HPDE6-E6E7 (cell line): ENCODE measurements at regions not wholly inside any gene's neighbourhood (a gene's known extent, or its start where the extent isn't known, plus 50 kb on each side); places are given as distances from the start of the nearest gene placed in this dataset.

ENCODE experiments used
- DNase-seq: peaks from one replicate; pipeline ENCODE4 v3.0.0; 2011; ENCODE audit warnings: missing footprints; ENCODE audit errors: extremely low spot score

DNA sequence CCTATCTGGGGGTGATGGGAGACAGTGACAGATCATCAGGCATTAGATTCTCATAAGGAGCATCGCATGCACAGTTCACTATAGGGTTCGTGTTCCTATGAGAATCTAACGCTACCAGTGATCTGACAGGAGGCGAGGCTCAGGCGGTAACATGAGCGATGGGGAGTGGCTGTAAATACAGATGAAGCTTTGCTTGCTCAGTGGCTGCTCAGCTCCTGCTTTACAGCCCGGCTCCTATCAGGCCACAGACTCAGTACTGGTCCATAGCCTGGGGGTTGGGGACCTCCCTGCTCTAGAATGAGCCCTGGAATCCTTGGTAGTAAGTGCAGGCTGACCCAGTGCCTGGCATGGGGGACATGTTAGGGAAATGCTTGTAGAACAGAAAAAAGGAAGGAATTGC lies 426.0 kb downstream of the TYW1 start:
- no peak for DNase-seq

DNA sequence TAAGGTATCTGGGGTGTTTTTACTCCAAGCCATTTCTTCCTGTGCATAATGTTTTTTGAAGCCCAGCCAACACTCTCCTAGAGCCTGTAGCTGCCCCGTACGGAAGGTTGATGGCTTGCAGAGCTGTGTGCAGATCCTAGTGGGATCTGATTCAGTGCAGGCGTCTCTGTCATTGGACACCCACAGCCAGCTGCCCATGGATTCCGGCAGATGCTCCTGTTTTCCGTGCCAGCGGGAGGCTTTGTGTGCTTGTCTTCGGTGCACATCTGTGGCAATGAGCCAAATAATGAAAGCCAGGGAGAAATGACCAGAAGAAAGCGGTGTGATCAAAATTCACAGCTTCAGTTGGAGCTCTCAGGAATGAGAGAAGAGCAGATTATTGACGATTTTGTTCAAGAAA lies 426.4 kb downstream of the TYW1 start:
- DNase-seq, result no peak

DNA sequence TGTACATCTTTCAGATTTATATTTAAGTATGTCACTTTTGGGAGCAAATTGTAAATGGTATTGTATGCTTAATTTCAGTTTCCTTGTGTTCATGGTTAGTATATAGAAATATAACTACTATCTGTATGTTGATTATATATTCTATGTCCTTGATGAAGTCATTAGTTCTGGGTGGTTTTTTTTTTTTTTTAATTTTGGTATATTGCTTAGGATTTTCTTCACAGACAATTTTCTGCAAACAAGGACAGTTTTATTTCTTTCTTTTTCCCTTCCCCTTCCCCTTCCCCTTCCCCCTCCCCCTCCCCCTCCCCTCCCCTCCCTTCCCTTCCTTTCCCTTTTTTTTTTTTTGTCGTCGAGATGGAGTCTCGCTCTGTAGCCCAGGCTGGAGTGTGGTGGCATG lies 430.0 kb downstream of the TYW1 start:
- DNase-seq, result no peak

DNA sequence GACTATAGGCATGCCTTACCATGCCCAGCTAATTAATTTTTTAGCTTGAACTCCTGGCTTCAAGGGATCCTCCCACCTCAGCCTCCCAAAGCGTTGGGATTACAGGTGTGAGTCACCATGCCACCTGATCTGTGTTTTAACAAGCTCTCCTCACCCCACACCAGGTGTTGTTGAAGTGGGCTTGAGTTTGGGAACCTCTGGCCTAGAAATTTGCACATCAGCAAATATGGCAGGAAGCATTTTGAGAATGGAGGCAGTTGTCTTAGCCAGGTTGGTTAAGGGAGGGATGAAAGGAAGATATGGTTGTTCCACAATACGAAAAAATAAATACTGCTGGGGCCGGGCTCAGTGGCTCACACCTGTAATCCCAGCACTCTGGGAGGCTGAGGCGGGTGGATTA lies 433.1 kb downstream of the TYW1 start:
- DNase-seq, result no peak

DNA sequence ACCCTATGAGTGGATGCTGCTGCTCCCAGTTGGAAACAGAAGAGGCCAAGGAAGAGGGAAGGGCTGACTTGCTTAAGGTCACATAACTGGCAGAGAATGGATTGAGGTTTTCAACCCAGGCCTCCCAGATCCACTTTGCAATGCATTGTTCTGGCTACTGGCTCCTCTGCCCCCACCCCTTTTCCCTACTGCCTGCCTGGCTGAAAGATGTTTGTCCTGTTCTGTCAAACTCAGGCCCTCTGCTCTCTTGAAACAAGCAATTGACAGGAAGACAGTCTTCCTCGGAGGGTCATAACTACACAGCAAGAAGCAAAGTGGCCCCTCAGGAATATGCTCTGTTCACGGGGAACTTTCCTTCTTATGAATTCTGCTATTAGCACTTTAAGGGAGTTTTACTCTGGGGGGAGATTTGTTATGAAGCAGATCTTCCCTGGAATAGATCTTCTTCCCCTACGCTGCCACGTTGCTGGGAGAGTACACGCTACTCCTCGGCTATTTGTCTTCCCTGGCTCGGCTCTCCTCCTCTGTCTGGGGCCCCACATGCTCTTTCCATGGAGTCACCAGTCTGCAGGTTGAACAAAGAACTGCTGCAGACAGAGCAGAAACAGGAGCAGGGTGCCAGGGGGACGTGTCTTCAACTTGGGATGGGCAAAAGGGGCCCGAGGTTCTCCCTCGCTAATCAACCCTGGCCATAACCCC lies 436.1 kb downstream of the TYW1 start:
- DNase-seq, result no peak

DNA sequence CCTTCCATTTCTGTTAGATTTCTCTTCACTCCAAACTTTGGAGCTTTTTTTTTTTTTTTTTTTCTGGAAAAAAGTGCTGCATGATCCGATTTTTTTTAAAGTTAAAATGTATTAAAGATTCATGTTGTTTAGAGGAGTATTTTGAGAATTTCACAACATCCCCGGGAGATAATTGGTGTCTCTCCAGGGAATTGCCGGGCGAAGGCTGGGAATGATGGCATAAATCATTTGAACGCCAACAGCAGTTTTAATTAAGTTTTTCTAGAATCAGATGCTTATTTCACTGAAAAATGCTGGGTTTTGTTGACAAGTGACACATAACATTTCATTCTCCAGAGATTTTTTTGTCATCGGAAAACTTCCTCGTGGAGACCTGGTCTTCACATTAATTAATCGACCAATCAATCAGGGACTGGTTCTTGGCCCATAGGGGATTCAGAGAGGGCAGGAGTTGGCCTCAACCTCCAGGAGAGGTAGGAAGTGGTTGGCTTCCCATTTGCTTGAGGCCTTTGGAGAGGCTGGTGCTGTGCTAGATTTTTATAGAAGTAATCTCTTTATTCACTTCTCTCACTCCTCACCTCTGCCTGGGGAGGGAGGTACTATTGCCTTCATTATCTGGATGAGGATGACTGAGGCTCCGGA lies 439.4 kb downstream of the TYW1 start:
- DNase-seq, result no peak

DNA sequence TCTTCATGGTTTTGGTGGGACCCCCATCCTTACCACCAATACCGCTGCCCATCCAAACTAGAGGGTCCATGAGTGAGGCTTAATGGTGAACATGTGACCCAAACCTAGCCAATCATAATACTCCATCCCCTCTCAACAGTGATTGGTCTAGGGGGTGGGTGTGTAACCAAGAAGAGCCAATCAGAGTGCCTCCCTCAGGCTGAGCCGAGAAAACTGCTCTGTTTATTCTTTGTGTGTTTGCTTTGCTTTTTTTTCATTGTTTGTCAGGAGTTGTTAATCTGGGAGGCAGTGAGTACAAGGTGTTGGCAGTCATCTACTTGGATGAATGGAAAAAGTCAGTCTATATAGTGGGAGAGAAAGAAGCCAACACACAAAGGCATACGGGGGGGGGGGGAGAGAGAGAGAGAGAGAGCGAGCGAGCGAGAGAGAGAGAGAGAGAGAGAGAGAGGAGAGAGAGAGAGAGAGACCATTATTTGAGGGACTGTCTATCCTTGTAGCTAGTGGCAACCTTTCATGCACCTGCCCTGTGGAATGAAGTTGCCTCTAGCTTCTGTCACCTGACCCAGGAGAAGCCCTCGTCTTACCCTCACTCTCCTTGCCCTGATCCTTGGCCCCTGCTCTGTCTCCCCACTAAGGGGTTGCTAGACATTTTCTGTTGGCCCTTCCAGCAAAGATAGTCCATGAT lies 441.7 kb downstream of the TYW1 start:
- DNase-seq, result no peak

DNA sequence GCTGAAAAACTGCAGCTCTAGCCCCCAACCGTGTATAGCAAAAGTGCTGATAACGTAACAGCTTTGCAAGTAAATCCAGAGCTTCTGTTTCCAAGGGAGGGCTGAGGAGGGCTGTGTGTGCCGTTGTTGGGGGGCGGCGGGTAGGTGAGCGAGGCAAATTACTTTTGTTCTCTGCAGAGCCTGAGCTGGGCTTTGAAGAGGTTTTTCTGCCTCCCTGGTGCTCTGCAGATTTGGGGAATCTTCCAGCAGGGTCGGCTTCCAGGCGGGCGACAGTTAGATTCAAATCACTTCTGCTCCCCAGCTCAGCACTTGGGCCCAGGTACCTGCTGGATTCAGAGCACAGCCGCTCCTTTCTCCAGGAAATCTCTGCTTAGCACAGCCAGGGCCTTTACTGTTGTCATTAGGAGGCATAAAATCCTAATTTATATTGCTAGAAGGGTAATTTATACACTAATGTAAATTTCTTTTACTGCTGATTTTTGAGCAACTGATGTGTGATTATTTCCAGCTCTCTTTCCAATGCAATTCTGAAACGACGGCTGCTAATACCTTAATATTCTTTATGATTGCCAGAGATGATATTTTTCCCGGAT lies 442.4 kb downstream of the TYW1 start:
- no peak for DNase-seq

DNA sequence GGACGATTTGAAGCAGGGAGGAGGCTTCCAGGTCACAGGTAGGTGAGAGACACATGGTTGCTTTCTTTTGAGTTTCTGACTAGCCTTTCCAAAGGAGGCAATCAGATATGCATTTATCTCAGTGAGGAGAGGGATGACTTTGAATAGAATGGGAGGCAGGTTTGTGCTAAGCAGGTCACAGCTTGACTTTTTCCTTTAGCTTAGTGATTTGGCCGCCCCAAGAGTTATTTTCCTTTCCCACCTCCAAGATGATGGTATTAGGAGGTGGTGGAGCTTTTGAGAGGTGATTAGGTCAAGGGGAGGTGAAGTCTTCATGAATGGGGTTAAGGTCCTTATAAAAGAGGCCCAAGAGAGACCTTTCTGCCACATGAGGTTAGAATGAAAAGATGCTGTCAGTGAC lies 443.7 kb downstream of the TYW1 start:
- DNase-seq, result no peak

DNA sequence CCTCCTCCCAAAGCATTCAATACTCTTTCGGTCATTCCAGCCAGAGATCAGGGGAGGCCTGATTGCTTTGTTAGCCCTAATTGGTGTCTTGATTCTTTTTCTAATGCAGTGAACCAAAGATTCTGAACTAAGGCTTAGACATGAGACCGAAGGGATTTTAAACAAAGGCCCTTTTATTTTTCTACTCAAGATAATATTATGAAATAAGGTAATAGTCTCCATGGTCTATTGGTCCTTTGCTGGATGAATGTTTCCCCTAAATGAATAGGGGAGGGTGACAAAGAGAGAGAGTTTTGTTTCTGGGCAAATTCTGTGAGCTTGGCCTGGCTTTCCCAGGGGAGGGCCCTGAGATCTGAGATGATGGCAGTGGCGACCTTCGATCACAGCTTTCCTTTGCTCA lies 449.1 kb downstream of the TYW1 start:
- DNase-seq, result no peak

DNA sequence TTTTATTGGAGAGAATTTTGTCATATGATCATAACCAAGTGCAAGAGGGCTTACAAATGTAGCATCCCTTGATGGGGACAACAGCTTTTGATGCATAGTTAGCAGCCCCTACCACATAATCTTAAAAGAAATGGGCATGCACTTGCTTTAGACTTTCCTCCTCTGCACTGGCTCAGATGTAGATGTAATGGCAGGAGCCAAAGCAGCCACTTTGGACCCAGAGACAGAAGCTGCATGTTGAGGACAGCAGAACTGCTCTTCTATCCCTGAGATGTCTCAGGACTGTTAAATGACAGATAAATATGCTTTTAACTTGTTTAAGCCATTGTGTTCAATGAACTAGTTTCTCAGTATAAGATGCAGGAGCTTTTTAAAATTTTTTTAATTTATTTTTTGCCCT lies 450.7 kb downstream of the TYW1 start:
- no peak for DNase-seq

DNA sequence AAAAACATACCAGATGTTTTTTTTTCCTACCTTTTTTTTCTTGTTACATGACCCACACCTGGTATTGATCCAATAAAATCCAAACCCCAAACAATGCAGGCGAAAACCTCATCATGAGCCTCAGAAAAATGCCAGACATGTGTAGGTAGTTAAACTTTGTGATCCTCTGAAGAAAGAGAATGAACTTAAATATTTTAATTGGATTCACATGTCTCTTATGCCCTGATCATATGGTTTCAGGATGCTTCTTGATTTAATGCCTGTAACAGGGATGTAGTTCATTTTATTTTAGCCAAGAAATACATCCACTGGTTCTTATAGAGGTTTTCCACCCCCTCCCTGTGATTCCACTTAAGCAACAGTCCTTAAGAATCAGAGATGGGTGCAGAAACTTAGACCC lies 451.6 kb downstream of the TYW1 start:
- no peak for DNase-seq

DNA sequence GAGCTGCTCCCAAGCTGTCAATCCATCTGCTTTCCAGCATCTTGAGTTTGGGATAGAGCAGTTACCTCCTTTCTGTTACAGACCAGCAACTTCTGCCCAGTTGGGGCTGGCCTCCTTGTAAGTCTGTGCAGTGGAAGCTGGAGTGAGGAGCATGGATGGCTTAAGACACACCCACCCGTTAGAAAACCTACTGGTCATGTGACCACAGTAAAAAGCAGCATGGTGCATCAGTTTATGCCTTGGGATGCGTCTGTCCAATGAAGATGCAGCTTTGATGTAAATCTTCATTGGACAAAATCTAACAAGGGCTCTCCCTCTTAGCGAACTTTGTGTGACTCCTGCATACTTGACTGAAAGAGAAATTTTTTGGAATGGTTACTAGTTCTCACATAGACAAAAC lies 453.5 kb downstream of the TYW1 start:
- no peak for DNase-seq

DNA sequence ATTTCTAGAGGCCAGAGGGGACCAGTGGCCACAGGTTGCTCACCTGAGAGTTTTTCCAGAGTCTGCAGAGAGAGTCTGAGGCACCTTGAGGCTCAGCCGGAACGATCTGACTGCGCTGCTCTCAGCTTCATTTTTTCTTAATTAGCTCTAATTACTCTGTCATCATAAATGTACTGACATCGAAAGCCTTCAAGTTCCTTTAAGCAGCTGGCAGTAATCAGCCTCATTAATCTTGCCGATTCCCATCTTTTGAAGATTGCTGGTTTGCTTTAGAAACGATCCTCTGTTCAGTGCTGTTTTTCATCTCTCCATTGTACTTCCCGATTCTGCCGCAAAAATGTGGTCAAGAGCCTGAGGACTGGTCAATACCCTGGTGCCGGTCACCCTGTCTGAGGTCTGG lies 454.7 kb downstream of the TYW1 start:
- no peak for DNase-seq

DNA sequence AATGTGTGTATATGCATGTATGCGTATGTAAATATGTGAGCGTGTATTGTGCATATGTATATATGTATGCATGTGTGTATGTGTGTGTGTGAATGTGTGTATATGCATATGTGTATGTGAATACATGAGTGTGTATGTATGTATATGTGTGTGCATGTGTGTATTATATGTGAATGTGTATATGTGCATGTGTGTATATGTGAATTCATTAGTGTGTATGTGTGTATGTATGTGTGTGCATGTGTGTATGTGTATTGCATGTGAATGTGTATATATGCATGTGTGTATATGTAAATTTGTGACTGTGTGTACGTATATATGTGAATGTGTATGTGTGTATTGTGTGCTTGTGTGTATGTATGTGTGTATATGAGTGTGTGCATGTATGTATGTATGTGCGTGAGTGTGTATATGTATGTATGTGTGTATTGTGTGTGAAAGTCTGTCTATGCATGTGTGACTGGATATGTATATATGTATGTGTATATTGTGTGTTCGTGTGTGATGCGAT lies 455.9 kb downstream of the TYW1 start:
- no peak for DNase-seq

DNA sequence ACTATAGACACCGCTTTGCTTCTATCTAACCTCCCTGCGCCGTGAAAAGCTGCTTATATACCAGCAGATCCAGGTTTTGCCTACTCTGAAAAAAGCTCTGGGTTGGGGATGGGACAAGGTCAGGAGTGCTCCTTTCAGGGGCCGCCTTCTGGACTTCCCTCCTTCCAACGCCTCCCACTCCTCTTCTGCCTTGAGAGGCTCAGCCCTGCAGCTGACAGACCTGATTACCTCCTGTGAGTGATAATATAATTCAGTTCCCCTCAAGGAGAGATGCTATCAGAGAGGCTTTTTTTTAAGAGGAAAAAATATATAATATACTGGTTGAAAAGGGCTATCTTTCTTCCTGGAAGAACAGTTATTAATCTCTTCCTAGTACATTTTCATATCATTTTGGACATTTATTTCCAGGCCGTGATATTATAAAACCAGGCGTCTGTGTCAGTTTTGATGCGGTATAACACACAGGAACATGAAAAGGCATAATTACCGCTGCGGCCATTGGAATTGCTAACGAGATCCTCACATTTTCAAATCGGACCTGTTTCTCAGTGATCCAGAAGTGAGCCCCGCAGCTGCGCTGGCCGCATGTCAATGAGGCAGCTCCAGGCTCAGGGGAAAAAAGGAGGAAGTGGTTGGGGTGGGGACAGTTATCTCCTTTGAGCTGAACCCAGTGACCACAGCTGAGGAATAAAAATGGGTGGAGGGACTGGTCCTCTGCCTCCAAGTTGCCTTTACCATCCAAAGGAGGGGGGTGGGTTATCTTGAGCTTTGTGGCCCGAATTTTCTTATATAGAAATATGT lies 457.1 kb downstream of the TYW1 start:
- no peak for DNase-seq

DNA sequence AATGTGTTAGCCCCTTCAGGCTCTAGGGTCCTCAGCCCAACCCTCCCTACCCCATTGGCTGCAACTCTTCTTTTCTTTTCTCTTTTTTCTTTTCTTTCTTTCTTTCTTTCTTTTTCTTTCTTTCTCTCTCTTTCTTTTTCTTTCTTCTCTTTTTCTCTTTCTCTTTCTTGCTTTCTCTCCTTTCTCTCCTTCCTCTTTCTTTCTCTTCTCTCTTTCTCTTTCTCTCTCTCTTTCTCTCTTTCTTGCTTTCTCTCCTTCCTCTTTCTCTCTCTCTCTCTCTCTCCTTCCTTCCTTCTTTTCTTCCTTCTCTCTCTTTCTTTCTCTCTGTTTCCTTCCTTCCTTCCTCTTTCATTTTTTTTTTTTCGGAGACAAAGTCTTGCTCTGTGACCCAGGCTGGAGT lies 458.9 kb downstream of the TYW1 start:
- no peak for DNase-seq

DNA sequence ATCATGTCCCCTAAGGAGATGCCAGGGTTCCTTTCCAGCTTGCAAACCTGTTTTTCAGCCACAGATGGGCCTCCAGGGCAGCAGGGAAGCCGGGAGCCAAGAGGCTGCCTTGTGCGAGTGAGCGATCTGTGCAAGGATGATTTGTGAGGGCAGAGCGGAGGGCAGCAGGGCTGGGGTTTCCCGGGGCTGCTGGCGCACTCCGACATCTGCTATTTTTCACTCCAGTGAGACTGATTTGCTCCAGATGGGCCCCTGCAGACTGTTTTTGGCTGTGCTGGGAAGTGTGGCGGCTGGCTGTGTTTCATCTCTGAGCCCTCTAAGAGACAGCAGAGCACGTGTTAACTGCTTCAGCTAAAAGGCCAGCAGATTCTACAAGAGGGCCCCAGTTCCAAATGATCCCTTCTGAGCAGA lies 466.2 kb downstream of the TYW1 start:
- DNase-seq, result no peak

DNA sequence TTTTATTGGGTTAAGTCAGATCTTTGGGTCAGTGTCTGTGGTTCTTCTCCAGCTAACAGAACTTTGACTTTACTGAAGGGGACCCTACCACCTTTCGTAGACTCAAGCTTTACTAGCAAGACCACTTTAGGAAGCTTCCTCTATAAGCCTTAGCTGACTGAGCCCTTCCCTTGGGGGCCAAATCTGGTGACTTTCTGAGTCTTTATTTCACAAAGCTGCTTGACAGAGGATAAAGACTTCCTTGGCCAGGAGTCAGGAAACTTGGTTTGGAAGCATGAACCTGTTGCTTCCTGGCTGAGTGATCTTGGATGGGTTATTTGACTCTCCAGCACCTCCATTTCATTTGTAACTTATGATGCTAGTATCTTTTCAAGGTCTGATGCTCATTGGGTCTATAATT lies 466.7 kb downstream of the TYW1 start:
- DNase-seq, result no peak

DNA sequence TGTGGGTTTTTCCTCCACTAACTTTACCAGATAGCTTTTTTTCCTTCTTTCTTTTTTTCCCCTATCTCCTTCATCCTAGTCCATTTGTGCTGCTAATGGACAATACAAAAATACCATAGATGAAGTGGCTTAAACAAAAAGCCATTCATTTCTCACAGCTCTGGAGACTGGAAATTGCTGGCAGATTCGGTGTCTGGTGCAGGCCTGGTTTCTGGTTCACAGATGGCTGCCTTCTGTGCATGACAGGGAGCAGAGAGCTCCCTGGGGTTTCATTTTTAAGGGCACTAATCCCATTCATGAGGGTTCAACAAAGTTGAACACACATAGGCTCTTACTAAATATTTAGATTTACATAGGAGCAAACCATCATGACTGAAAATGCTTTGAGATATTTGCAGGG lies 467.4 kb downstream of the TYW1 start:
- no peak for DNase-seq

DNA sequence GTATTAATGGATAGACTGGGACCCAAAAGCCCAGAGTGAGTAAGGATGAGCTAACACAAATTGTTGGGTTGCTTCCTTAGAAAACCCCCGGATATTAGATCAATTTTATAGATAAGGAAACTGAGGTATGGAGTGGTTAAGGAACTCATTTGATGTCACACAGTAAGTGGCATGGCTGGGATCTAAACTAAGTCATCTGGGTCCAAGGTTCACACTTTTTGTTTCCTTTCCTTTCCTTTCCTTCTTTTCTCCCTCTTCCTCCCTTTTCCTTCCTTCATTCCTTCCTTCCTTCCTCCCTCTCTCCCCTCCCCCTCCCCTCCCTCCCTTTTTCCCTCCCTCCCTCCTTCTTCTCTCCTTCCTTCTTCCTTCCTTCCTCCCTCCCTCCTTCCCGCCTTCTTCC lies 469.5 kb downstream of the TYW1 start:
- no peak for DNase-seq

DNA sequence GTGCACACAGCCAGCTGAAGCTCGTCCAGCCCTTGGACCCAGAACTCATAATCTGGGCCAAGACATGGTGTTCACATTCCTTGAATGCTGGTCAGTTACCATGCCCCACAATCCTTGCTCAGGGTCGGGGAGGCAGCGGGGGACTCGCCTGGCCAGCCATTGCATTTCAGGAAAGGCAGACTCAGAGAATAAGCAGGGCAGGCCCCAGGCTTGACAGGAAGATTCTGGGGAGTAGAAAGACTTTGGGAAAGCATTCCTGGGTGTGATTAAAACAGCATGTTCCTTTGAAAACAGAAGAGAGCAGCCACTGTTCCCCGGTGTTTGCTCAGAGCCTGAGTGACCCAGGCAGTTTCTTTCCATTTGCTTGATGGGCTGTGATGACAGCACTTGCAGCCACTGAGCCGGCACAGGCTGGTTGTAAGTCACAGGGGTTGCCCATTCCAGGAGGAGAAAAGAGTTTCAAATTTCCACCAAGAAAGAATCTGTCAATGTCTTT lies 473.7 kb downstream of the TYW1 start:
- DNase-seq, result no peak
